NCI-H2227 (cell line): ENCODE measurements at regions not wholly inside any gene's neighbourhood (a gene's known extent, or its start where the extent isn't known, plus 50 kb on each side); places are given as distances from the start of the nearest gene placed in this dataset.

Experiments used
- DNase-seq: peaks from one replicate; lab custom pipeline; 2025; ENCODE audit not compliant: unreplicated experiment; lab: John Stamatoyannopoulos, UW

DNA sequence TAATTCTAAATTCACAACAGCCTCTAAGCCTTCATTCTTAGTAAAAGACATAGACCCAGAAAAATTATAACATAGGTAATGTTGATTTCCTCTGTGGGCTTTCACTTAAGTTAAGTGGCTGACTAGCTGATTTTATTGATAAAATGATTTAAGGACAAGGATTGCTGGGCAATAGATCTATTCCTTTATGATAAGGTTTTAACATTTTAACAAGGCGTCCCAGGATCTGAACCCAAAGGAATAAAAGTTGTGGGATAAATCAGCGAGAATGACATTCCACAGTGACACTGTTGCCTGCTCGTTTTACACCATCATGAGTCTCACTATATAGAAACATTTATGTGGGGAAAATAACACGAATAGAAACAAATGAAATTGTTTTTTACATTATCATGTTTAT is 1151.0 kb downstream of the ZPLD1 start:
- no peak for DNase-seq

- DNase-seq, result no peak
Observed at GRCh38 chr3:103589770-103590169, 1155.0 kb downstream of the ZPLD1 start.

DNA sequence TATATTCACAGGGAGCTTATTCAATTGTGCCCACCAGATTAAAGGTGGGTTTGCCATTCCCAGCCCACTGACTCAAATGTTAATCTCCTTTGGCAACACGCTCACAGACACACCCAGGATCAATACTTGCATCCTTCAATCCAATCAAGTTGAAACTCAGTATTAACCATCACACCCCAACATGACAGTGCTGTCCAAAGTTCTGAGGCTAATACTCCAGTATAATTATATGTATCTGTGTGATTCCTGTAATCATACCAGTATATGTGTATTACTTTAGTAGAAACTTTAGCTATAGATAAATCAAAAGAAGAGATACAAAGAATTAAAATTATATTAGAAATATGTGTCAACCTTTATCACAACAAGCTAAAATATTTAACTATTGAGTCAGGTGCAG is 1166.0 kb downstream of the ZPLD1 start:
- DNase-seq, result no peak

DNA sequence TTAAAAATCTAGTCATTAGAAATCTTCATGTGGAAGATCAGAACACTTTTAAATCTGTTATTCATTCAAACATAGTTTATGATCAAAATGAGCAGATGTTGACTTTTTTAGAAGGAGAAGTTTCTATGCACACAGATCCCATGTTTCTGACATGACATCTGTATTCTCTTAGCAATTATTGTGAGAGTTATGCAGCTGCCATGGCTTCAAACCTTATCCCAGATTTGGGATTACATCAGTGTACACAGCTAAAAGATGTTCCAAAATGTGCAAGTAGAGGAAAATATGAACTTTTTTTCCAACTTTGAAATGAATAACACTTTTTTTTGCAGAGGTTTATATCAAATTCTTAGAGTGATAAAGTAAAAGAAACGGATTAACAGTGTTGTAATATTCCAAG is 1166.9 kb downstream of the ZPLD1 start:
- no peak for DNase-seq

DNA sequence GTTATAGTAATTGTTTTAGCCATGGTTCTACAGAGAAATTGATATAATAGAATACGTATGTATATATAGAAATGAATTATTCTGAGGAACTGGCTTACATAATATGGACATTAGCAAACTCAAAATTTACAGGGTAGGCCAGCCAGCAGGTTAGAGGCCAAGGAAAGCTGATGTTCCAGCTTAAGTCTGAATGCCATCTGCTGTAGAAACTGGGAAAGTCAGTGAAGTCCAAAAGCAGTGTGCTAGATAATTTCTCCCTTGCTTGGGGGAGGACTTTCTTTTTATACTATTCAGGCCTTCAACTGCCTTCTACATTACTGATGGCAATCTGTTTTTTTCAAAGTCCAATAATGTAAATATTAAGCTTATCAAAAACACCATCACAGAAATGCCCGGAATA is 1174.7 kb downstream of the ZPLD1 start:
- no peak for DNase-seq

GRCh38 chr3:103613397-103614156 is 1178.8 kb downstream of the ZPLD1 start:
- DNase-seq, result no peak

- no peak for DNase-seq
Observed at GRCh38 chr3:103614719-103615118, 1179.9 kb downstream of the ZPLD1 start.

- DNase-seq, result no peak
Observed at GRCh38 chr3:103617961-103618360, 1183.1 kb downstream of the ZPLD1 start.

GRCh38 chr3:103624271-103624670 is 1189.5 kb downstream of the ZPLD1 start:
- DNase-seq, result no peak

- DNase-seq, result no peak
Observed at GRCh38 chr3:103629391-103629790, 1194.6 kb downstream of the ZPLD1 start.

DNA sequence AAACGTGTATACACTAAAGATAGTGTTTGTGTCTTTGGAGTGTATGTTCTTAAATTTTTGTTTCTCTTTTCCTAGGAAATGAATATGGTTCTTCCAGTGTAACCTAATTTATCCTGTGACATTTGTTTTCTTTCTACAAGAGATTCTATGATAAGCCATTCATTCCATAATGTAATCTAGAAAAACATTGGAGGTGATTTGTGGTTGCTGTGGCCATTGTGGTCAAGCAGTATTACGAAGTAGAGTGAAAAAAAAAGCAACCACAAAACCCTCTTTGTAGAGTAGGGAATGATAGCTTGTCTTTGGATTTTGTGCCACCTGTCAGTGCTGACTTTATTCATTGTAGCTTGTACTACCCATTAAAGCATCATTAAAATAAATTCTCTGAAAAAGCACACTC is 1209.6 kb downstream of the ZPLD1 start:
- DNase-seq, result no peak

DNA sequence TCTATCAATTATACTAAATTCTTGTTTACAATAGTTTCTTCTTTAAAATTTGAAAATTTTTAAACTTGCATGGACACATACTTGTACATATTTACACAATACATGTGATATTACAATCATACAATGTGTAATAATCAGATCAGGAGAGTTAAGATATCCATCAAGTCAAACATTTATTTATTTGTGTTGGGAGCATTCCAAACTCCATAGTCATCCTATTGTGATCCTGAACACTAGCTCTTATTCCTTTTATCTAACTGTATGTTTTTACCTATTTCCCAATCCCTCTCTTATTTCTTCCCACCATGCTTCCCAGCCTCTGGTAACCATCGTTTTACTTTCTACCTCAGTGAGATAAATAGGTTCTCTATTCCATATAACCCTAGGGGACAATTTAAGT is 1219.2 kb downstream of the ZPLD1 start:
- DNase-seq, result no peak

GRCh38 chr3:103657756-103658155 is 1222.9 kb downstream of the ZPLD1 start:
- DNase-seq, result no peak

DNA sequence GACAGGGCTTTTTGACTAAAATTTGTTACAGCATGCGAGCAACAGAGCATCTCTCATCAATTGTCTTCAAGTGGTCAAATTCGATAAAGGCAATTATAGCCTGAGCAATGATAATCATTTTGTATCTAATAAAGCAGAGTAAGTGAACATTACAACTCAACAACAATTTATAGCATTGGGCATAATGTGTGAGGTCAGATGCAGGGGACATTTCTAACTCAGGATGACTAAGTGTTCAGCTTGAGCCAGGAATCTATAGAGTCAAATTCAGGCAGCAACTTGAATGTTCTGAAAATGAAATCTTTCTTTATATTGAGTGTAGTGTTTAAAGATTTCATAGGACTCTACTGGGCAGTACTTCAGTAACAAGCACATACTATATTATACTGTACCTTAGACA is 1226.0 kb downstream of the ZPLD1 start:
- DNase-seq, result no peak

- DNase-seq, result no peak
Observed at GRCh38 chr3:103662591-103662990, 1227.8 kb downstream of the ZPLD1 start.

- DNase-seq, result no peak
Observed at GRCh38 chr3:103672346-103672745, 1237.5 kb downstream of the ZPLD1 start.

GRCh38 chr3:103684904-103685303 is 1250.1 kb downstream of the ZPLD1 start:
- DNase-seq, result no peak

- DNase-seq, result no peak
Observed at GRCh38 chr3:103685939-103686338, 1251.1 kb downstream of the ZPLD1 start.

- no peak for DNase-seq
Observed at GRCh38 chr3:103690536-103690935, 1255.7 kb downstream of the ZPLD1 start.

DNA sequence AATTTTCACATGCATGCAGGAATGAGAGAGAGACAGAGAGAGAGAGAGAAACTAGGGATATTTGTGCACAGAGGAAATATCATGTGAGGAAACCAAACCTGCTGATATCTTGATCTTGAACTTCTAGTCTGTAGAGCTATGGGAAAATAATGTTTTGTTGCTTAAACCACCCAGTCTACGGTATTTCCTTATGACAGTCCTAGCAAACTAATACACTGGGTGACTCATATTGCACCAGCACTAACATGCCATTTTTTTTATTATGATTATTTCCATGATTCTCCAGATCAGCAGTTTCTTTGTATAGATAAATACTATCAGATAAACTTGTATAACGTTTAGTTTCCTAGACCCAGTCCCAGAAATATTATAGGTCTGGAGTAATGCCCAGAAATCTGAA is 1259.0 kb downstream of the ZPLD1 start:
- DNase-seq, result no peak

DNA sequence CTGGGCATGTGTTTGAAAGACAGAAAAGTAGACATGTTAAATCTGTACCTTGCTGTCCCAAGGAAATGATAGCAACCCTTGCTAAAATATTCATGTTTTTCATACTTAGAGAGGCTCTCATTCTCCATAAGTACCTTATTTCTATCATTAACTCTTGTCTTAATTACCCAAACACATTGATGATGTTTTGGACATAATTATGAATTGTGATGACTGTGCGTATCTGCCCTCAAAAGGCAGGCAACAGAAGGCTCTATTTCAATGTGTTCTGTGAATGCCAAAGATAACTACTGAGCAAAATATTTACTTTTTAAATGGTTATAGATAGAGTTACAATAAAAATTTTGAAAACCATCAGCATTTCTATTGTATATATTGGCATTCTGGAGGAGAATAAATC is 1263.8 kb downstream of the ZPLD1 start:
- no peak for DNase-seq

DNA sequence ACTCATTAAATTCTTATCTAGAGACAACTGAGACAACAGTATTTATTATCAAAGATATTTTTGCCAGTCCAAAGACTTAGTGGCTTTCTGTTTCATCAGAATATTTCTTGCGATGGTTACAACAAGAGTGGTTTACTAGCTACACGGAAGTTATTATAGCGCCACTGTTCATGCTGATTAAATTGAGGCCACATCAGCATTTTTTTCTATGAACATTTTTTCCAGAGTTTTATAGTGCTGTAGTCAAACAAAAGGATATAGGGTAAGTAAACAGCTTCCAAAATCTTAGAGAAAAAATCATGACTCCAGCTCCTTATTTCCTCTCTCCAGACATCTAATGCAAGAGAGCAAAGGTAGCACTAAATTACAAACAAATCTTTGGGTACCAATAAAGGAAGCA is 1264.4 kb downstream of the ZPLD1 start:
- no peak for DNase-seq

GRCh38 chr3:103705641-103706040 is 1270.8 kb downstream of the ZPLD1 start:
- DNase-seq, result no peak
